Epithelial cell of prostate (primary cell): ENCODE measurements at regions not wholly inside any gene's neighbourhood (a gene's known extent, or its start where the extent isn't known, plus 50 kb on each side); places are given as distances from the start of the nearest gene placed in this dataset.
"Not testable (repeated sequence)": the region's sequence is repeated elsewhere in the genome, so short reads cannot be mapped to it uniquely, and the experiment has no call there.

ENCODE experiments used
- DNase-seq: peaks from one replicate; pipeline ENCODE4 v3.0.0-alpha.2; 2011; ENCODE audit warnings: low read depth, low spot score
- H3K27ac ChIP-seq: fragments of 450-650 bp; 2 replicates; pipeline ENCODE4 v1.5.1; 2017; ENCODE audit warnings: mild to moderate bottlenecking

DNA sequence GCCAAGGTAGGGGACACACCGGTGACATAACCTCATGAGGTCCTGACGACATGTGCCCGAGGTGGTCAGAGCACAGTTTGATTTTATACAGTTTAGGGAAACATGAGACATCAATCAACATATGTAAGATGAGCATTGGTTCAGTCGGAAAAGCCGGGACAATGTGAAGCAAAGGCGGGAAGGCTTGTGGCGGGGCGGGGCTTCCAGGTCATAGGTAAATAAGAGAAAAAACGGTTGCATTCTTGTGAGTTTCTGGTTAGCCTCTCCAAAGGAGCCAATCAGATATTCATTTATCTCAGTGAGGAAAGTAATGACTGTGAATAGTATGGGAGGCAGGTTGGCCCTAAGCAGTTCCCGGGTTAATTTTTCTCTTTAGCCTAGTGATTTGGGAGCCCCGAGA is 271.7 kb upstream of the ATP10A start:
- DNase-seq, result no peak
- H3K27ac ChIP-seq, result no peak overlapping the region

DNA sequence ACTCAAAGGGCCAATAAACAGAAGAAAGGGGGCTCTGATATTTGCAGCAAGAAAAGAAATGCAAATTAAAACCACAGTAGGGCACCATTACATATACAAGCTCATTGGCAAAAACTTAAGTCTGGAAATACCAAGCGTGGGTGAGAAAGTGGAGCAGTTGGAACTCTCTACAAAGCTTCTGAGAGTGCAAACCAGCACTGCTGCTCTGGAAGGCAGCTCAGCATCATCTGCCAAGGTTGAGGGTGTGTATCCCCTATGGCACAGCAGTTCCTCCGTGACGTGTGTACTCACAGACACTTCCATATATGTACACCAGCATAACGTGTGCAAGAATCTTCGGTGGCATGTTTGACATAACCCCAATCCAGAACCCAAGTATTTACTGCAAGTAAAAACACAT is 271.0 kb upstream of the ATP10A start:
- no peak overlapping the region for H3K27ac ChIP-seq
- DNase-seq, result no peak

DNA sequence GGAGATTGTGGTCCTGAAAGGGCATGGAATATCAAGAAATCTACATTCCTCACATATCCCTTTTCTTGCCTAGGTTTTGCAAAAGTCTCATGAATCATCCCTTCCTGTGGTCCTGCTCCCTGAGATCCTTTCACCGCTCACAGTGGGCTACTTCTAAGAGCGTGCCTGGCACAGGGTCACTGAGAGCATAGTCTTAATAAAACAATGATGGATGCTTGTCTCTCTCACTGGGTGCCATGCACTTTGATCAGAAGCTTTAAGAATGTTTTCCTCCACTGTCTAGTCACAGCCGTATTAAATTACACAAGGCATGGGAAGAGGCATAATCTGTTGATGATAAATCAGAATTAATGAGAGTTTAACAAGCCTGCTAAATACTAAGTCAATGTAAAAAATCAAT is 269.7 kb upstream of the ATP10A start:
- no peak overlapping the region for H3K27ac ChIP-seq
- no peak for DNase-seq

DNA sequence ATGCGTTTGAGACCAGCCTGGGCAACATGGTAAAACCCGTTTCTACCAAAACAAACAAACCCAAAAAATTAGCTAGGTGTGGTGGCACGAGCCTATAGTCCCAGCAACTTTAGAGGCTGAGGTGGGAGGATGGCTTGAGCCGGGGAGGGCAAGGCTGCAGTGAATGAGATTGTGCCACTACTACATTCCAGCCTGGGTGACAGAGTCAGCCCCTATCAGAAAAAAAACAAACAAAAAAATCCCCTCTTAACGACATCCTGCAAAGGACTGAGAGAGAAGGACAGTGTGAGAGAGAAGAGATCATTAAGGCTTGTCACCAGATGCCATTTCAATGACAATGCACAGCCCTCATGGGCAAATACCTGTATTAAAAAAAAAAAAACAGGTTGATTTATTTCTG is 266.7 kb upstream of the ATP10A start:
- DNase-seq, result no peak
- no peak overlapping the region for H3K27ac ChIP-seq

DNA sequence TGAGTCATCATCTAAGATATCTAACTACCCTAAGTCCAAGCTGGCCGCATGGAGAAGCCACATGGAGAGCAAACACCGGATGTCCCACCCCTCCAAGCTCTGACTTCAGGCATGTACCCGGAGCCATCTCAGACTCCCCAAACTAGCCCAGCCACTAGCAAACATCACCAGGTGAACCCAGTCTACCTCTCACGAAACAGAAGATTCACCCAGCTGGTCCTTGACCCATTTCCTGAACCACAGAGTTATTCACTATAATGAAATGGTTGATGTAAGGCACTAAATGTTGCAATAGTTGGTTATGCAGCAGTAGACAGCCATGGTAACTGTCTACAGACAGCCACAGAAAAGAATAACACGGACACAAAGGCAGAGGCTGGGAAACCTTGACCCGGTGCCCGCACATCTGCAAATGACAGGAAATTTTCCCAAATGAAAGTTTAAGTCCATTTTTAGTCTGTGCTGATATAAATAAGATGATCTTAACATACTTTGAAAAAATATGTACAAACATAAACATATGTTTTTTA is 265.5 kb upstream of the ATP10A start:
- H3K27ac ChIP-seq, result no peak overlapping the region
- no peak for DNase-seq

DNA sequence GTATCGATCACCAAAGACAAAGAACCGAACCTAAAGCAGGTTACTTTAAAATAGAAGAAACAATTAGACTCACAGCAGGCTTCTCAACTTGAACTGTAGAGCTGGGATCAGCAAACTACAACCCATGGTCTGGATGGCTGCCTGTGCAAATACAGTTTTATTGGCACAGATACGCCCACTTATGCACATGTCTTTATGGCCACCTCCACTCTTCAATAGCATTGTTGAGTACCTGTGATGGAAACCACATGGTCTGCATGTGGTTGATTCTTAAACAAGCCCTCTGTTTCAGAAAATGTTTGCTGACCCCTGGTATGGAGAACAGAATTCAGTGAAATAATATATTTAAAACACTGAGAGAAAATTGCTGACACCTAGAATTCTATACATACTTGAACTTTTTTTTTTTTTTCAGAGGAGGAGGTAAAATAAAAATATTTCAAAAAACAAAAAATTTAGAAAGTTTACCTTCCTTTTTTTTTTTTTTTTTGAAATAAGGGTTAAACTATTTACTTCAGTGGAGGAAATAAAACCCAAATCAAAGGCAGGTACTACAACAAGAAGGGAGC is 263.8 kb upstream of the ATP10A start:
- H3K27ac ChIP-seq, result no peak overlapping the region
- no peak for DNase-seq

DNA sequence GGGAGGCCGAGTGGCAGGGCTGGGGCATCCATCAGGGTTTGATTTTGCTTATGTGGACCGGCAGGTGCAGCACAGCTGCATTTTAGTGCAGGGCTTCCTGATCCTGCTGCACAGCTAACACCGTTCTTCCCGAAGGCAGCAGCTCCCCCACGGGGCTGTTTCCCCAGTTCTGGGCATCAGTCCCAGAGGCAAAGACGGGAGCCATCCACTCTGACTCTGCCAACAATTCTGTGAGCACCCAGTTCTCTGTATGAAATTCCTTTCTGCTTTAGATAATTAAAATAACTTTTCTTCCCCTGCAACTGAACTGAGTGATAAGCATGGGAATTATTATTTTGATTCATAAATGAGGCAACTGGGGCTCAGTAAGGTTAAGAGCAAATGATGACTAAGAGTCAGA is 262.9 kb upstream of the ATP10A start:
- H3K27ac ChIP-seq, result no peak overlapping the region
- DNase-seq, result no peak

DNA sequence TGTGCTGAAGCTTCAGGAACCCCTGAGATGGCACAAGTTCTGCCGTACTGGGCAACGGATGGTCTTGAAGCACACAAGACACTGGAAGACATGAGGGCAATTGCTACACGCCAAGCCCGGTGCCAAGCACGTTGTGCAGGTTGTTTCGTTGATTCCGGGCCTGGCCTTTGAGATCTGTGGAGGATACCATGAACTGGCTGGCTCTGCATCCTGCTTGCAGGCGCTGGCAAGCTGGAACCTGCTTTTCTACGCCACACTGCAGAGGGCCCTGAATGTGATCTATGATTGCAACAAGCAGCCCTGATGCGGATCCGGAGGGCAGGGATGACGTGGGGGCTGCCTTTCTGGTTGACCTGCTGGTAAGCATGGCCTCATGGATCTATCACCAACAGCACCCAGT is 262.5 kb upstream of the ATP10A start:
- DNase-seq, result peak; percentile 18
- H3K27ac ChIP-seq, result no peak overlapping the region

DNA sequence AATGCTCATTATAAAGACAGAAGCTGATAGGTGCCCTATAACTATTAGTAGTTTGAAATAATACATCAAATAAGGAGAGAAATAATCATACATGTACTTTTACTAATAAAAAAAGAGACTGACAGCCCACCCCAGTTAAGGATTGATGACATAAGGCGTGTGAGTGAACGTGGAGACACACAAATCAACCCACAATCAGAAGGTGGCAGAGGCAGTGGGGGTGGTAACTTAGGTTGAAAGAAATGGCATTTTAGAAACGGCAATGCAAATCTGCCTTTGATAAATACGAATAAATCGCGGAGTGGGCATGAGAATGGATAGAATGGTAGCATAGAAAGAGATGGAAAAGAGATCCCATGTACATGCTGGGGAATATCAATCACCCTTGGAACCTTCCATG is 256.2 kb upstream of the ATP10A start:
- no peak for DNase-seq
- no peak overlapping the region for H3K27ac ChIP-seq

DNA sequence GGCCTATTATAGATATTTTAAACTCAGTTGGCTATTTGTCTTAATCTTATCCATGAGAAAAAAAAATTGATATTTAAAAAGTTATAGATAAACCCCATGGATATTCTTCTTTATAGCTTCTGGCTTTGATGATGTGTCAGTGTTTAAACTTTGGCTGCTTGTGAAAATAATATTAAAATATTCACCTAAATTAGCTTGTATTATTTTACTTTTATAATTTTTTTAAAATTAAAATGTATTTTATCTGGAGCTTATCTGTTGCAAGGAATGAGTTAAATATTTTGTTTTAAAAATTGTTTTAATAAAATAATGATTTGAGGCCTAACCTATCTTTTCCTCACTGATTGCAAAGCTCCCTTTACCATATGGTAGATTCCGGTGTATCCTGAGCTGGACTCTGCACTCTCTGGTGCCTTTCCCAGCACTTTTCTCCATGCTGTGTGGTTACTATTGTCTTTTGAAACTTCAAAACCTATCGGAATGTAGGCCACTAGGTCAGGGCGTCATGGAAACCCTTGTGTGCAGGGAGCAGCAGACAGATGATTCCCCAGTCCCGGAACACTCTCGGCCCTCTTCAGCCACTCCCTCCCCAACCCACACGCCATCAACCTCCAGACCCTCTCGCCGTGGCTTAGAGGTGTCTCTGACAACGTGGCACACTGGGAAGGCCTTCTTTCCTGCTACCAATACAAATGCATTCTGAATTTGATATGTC is 252.3 kb upstream of the ATP10A start:
- H3K27ac ChIP-seq, result no peak overlapping the region
- no peak for DNase-seq

DNA sequence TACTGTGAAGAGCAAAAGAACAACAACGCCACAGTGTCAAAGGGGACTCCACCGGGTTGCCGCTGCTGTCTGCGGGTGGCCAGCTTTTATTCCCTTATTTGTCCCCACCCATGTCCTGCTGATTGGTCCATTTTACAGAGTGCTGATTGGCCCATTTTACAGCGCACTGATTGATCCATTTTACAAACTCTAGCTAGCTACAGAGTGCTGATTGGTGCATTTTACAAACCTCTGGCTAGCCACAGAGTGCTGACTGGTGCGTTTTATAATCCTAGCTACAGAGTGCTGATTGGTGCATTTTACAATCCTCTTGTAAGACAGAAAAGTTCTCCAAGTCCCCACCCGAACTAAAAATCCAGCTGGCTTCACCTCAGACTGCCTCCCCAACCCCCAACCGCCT is 251.0 kb upstream of the ATP10A start:
- not testable (repeated sequence) for DNase-seq, H3K27ac ChIP-seq

DNA sequence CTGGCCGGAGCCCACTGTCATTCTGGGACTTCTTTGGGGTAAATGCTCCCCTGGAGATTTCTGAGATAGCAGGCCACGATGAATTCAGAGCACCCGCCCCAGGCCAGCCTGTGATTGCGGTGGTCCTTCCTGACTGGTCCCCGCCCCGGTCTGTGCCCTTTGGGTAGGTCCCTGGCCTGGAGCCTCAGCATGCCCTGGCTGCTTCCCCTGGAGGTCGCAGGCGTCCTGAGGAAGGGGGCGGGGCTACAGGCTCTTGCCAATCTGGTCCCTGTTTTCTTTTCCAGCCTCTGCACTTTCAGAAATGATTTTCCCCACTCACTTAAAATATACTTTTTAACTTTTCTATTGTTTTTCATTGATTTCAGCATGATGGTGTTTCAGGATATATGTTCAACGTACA is 250.2 kb upstream of the ATP10A start:
- DNase-seq, result no peak
- no peak overlapping the region for H3K27ac ChIP-seq

DNA sequence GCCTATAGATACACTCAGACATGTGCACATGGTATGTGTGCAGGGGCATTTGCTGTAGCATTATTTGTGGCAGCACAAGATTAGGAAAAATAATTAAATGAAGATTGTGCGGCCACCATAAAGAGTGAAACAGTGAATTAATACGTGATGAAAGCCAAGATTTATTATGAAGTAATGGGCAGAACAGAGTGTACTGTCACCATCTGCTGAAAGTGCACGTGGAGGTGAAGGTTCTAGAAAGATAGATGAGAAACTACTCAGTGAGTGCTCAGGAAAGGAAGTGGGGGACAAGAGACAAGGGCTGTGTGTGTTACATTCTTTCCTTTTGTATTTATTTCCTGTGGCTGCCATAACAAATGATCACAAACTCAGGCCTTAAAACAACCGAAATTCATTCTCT is 246.1 kb upstream of the ATP10A start:
- no peak for DNase-seq

DNA sequence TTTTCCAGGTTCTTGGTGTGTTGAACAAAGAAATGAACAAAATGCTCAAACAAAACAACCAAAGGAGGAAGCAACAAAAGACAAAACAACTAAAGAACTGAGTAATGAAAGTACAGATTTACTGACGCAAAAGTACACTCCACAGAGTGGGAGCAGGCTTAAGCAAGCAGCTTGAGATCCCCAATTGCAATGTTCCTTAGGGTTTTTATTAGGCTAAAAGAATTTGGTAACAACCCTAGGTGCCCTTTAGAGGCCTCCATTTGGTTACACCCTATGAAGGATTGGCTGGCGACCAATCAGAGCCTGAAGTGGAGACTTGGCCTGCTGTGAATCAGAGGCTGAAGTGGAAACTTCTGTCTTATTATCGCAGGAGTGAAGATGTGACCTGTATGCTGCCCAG is 243.4 kb upstream of the ATP10A start:
- no peak overlapping the region for H3K27ac ChIP-seq
- no peak for DNase-seq

More for the DNA sequence above, 246.1 kb upstream of the ATP10A start:
- H3K27ac ChIP-seq, result no peak overlapping the region

DNA sequence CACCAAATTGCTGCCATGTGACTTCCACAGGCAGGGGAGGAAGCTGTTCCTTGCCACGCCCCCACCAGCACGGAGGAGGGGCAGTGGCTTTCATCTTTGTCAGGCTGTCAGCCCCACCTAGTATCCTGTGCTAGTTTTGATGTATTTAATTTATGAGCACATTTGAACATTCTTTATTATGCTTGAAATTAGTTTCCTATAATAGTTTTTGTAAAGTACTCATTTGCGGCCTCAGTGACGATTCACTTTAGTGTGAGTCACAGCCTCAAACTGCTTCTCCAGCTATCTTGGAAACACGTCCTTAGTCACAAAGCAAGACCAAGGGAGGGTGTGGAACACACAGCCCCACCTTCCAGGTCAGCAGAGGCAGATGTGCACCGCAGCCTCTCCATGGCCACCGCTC is 239.9 kb upstream of the ATP10A start:
- no peak for DNase-seq
- H3K27ac ChIP-seq, result no peak overlapping the region

DNA sequence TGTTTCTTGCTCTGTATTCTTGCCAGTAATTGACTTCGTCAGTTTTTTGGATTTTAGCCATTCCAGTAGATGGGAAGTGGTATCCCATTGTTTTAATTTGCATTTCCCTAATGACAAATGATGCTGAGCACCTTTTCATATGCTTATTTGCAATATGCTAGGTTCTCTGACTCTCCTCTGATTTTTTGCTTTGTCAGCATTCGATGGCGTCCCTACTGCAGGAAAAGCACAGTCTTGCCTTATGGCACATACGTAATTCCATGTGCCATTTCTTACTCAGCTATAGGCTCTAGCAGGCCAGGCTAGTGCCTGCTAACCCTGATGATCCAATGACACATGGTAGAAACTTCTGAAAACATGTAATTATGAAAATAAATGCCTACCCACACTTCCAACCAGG is 239.2 kb upstream of the ATP10A start:
- no peak overlapping the region for H3K27ac ChIP-seq
- no peak for DNase-seq

DNA sequence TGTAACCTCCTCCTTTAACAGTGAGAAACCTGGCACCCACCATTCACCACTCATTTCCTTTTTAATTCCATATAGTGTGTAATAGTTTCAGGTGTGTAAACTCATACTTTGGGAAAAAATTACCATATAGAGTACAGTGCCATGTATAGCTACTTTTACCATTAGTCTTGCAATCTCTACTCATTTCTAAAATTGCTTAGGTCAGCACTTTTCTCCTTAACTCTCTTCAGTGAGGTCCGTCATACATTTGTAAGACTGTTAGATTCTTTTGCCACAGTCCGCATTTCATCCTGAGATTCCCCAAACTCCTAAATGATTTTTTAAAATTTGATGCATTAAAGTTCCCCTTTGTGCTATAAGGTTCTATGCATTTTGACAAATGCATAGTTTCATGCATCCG is 238.3 kb upstream of the ATP10A start:
- H3K27ac ChIP-seq, result no peak overlapping the region
- DNase-seq, result no peak

DNA sequence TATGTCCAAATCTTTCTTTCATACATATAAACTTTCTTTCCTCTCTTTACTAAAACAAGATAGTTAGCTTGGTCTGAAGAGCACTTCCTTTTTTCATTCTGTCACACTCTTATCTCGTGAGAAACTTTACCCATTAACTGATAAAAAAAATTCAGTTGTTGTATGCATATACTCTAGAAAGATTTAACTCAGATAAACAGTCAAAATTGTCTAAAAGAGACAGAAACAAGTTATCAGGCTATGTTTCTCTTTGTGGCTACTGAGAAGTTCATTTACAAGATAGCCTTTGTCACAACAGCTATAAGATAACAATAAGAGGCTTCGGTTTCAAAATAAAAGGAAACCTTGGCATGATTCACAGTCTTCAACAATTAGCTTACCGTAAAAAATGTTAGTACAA is 235.7 kb upstream of the ATP10A start:
- no peak overlapping the region for H3K27ac ChIP-seq
- no peak for DNase-seq

DNA sequence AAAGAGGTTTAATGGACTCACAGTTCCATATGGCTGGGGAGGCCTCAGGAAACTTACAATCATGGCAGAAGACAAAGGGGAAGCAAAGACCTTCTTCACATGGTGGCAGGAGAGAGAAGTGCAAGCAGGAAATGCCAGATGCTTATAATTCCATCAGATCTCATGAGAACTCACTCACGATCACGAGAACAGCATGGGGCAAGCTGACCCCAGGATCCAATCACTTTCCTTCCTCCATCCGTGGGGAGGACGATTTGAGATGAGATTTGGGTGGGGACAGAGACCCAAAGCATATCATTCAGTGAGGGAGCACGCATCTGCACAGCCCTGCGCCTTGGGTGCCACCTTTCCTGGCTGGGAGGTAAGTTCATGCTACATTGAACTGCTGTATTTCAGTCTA is 234.1 kb upstream of the ATP10A start:
- no peak overlapping the region for H3K27ac ChIP-seq
- no peak for DNase-seq

DNA sequence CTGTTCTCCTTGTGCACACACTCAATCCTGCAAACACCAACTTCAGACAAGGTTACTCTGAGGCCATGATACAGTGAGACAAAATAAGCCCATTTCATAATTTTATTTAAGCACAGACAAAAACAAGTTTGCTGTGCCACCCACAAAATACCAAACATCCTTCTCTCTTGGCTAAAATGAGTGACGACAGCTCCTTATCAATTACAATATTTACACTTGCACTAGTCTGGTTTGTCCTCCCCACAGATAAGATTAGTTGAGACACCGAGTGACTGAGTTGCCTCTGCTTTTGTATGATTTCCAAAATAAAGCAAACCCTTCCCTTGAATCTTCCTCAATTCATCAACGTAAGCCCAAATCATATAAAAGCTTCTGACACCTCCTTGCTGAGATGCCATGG is 233.5 kb upstream of the ATP10A start:
- DNase-seq, result no peak
- no peak overlapping the region for H3K27ac ChIP-seq

DNA sequence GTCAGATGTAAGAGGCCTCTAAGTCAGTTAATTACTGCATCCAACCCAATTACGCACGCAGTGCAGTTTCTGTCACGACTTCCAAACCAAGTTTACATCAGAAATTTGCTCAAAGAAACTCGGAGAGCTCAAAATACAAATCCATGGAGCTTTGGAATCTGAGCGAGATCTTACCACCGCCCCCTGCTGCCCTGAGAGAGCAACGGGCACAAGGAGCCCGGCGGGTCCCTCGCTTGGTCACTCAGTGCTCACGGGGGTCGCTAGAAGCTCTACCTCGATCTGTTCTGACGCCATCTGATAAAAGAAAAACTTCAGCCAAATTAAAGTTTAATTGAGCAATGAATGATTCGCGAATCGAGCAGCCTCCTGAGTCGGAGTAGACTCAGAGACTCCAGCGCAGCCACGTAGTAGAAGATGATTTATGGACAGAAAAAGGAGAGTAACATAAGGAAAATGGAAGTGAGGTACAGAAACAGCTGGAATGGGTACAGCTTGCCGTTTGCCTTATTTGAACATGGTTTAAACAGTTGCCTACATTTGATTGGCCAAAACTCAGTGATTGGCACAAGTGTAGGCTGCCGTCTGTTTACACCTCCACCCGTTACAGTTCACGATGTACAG is 232.7 kb upstream of the ATP10A start:
- no peak overlapping the region for H3K27ac ChIP-seq
- DNase-seq, result no peak

DNA sequence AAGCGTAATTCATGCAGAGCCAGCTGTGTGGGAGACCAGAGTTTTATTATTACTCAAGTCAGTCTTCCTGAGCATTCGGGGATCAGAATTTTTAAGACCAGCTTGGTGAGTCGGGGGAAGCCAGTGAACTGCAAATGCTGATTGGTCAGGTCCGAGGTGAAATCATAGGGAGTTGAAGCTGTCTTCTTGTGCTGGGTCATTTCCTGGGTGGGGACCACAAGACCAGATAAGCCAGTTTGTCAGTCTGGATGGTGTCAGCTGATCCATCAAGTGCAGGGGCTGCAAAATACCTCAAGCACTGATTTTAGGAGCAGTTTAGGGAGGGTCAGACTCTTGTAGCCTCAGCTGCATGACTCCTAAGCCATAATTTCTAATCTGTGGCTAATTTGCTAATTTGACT is 228.1 kb upstream of the ATP10A start:
- H3K27ac ChIP-seq, result no peak overlapping the region
- no peak for DNase-seq
